ENCODE measurements at regions not wholly inside any gene's neighbourhood (a gene's known extent, or its start where the extent isn't known, plus 50 kb on each side); places are given as distances from the start of the nearest gene placed in this dataset.

GRCh38 chr3:176795891-176796290 lies 401.4 kb downstream of the TBL1XR1 start:
- no peak overlapping the region for H3K4me3 ChIP-seq (replicated peaks; ENCODE audit: low read depth, low read length)
- no peak for TF ChIP-seq CTCF (IDR thresholded peaks at IDR 0.05; ENCODE audit: low read length, missing control alignments)
- no peak for DNase-seq (ENCODE audit: low read depth)

GRCh38 chr3:176794406-176794805 lies 402.9 kb downstream of the TBL1XR1 start:
- DNase-seq (ENCODE audit: low read depth), result no peak
- H3K4me3 ChIP-seq (replicated peaks; ENCODE audit: low read depth, low read length), result no peak overlapping the region
- TF ChIP-seq CTCF (IDR thresholded peaks at IDR 0.05; ENCODE audit: low read length, missing control alignments), result no peak

GRCh38 chr3:176789947-176790346 lies 407.3 kb downstream of the TBL1XR1 start:
- no peak for DNase-seq (ENCODE audit: low read depth)
- TF ChIP-seq CTCF (IDR thresholded peaks at IDR 0.05; ENCODE audit: low read length, missing control alignments), result no peak
- no peak overlapping the region for H3K4me3 ChIP-seq (replicated peaks; ENCODE audit: low read depth, low read length)

- no peak overlapping the region for H3K4me3 ChIP-seq (replicated peaks; ENCODE audit: low read depth, low read length)
- no peak for TF ChIP-seq CTCF (IDR thresholded peaks at IDR 0.05; ENCODE audit: low read length, missing control alignments)
- DNase-seq (ENCODE audit: low read depth), result no peak
These were observed 408.0 kb downstream of the TBL1XR1 start for GRCh38 chr3:176789281-176789705.

- no peak for TF ChIP-seq CTCF (IDR thresholded peaks at IDR 0.05; ENCODE audit: low read length, missing control alignments)
- no peak for DNase-seq (ENCODE audit: low read depth)
- no peak overlapping the region for H3K4me3 ChIP-seq (replicated peaks; ENCODE audit: low read depth, low read length)
These were observed 409.8 kb downstream of the TBL1XR1 start for GRCh38 chr3:176787506-176787905.

GRCh38 chr3:176785171-176785570 lies 412.1 kb downstream of the TBL1XR1 start:
- DNase-seq (ENCODE audit: low read depth), result no peak
- no peak overlapping the region for H3K4me3 ChIP-seq (replicated peaks; ENCODE audit: low read depth, low read length)
- TF ChIP-seq CTCF (IDR thresholded peaks at IDR 0.05; ENCODE audit: low read length, missing control alignments), result no peak

GRCh38 chr3:176780766-176781165 lies 416.5 kb downstream of the TBL1XR1 start:
- H3K4me3 ChIP-seq (replicated peaks; ENCODE audit: low read depth, low read length), result no peak overlapping the region
- DNase-seq (ENCODE audit: low read depth), result no peak
- TF ChIP-seq CTCF (IDR thresholded peaks at IDR 0.05; ENCODE audit: low read length, missing control alignments), result no peak
